ENCODE measurements at regions not wholly inside any gene's neighbourhood (a gene's known extent, or its start where the extent isn't known, plus 50 kb on each side); places are given as distances from the start of the nearest gene placed in this dataset.

DNA sequence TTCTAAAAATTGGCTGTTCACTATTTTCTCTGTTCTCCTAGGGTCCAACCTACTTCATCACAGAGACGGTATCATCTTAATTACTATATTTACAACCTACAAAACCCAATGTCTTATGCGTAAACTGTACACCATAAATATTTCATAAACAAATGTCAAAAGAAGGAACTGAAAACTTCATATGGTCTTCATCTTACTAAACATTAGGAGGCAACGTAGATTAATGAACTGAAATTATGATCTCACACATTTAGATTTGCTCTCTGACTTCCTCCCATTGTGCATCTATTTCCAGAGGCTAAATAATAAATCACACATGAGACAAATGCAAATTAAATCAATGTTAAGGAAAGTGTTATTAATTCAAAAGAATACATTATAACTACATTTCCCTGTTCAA lies 1850.6 kb upstream of the SEL1L start:
- no peak for DNase-seq

DNA sequence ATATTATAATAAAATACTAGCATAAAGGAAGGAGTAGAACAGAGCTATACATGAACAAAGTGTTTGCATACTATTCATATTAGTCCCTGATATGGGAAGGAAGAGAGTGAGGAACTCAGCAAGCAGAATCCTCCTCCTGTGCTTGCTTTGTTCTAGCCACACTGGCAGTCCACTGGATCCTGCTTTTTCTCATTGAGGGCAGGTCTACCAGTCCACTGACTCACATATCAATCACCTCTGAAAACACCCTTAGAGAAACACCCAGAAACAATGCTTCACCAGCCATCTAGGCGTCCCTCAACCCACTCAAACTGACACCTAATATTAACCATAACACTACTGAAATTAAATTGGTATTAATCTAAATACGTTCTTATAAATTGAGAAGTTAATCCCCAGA lies 1861.7 kb upstream of the SEL1L start:
- no peak for DNase-seq

DNA sequence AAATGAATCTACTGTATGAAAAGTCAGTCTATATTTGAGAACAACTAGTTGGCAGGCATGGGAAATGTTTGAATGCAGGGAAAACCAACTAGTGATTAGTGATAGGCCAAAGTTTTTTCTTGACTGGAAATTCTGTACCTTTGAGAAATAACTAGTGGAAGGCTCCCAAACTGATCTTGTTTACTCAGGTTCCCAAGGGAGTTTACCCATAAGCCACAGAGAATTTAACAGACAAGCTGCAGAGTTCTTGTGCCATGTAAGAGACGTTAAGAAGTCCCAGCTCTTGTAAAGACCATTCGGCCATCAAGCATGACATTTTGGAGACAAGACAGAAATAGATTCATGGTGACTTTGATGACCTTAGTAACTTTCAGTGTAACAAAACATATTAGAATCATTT lies 1882.8 kb upstream of the SEL1L start:
- no peak for DNase-seq

DNA sequence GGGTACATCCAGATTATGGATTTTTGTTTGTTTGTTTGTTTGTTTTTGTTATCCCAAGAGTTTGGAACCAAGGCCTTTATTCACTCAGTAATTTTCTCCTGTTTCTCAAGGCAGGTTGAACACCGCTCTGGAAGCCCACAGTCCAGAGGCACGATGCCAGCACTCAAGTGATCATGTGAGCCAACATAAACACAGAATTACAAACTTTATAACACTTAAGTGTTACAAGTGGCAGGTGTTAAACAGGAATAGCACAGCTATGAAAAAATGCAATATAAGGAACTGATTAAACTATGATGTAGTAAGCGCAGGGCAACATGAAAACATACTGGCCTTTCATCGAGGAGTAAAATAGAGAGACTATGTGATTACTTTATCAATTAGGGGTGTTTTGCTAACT lies 1885.8 kb upstream of the SEL1L start:
- DNase-seq, result peak; percentile 89

GRCh38 chr14:83421711-83422110 lies 1888.1 kb upstream of the SEL1L start:
- no peak for DNase-seq

- DNase-seq, result no peak
These were observed 1891.5 kb upstream of the SEL1L start for GRCh38 chr14:83425138-83425537.

DNA sequence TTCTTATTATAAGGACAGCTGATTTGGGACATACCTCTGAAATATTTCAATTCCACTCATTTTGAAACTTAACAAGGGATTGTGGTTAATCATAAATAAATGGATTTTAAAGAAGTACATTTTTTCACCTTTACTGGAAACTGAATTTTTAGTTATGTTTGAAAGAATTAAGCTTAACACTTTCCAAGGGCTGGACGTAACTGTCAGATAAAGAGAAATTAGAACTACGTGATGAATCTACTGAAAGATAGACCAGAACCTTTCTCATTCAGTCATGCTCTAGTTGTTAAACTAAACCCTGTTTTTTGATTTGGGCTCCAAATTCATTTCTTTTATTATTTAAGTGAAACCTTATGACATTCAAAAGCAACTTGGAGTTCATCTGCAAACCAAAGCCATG lies 1892.1 kb upstream of the SEL1L start:
- no peak for DNase-seq

DNA sequence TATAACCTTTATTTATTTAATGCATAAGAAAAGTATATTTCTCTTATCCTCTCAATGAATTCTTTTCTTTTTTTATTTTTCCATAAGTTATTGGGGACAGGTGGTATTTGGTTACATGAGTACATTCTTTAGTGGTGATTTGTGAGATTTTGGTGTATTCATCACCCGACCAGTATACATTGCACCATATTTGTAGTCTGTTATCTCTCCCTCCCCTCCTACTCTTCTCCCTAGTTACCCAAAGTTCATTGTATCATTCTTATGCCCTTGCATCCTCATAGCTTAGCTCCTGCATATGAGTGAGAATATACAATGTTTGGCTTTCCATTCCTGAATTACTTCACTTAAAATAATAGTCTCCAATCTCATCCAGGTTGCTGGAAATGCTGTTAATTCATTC lies 1900.0 kb upstream of the SEL1L start:
- DNase-seq, result no peak

DNA sequence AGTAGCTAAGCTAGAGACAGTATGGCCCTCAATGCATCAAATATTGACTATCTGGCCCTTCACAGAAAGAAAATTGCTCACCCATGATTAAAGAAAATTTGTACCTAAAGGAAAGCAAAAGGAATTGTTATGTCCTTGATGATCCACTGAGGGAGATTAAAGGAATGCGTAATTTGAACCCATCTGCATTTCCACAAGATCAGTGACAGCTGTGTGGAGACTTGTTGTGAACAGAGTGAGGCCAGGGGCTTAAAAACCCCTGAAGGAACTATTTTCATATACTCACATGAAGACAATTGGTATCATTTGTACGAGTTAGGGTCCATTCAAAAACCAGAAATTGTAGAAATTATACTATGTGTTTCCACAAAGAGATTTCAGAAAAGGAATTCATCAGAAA lies 1908.1 kb upstream of the SEL1L start:
- DNase-seq, result no peak

GRCh38 chr14:83455561-83455960 lies 1921.9 kb upstream of the SEL1L start:
- no peak for DNase-seq

GRCh38 chr14:83461521-83461920 lies 1927.9 kb upstream of the SEL1L start:
- no peak for DNase-seq

GRCh38 chr14:83462759-83463158 lies 1929.1 kb upstream of the SEL1L start:
- no peak for DNase-seq

GRCh38 chr14:83463500-83464098 lies 1929.9 kb upstream of the SEL1L start:
- peak; percentile 5 for DNase-seq

- no peak for DNase-seq
These were observed 1934.2 kb upstream of the SEL1L start for GRCh38 chr14:83467811-83468210.

DNA sequence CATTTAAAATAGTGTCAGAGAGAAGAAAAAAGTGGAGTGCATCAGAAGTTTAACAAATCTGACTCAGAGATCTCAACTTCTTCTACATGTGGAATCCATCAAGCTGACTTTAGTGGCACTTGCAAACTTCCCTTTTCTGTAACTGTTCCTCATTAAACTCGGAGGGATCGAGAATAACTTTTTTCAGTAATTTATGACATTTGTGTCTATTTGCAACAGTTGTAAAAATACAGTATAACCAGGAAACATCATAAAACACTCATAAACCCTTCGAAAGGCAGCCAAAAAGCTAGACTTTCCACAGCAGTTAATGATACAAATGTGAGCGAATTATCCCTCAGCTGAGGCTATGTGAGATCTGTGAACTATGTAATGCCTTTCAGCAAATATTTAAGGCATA lies 1936.8 kb upstream of the SEL1L start:
- DNase-seq, result no peak

DNA sequence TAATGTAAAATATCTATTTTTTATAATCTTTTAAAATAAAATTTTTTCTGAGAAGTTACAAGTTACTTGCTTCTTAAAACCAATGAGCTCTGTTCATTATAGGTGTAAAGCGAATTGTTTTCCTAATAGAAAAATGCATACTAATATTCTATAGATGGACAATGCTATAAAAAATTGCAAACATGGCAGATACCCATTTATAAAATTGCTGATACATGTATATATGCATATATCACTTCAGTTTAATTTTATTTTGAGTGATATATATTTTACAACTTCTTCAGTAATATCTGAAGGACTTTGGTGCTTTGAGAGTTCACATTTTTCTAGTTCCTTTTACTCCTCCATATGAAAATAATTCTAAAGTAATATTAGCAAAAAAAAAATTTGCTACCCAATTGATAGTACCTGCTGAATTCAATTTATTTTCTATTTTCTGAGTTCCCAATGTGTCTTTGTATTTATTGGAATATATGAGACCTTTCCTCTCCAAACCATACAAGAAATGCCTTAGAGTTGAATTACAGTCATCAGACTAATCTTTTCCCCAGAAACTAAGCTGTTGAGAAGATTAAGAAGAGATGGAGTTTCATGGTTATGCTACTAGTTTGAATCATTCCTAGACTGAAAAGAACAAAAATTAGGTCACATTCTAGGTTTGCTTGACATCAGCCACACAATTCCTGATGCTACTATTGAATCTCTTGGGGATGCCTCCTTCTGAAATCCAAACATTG lies 1937.5 kb upstream of the SEL1L start:
- no peak for DNase-seq

- DNase-seq, result no peak
These were observed 1940.0 kb upstream of the SEL1L start for GRCh38 chr14:83473416-83474235.

DNA sequence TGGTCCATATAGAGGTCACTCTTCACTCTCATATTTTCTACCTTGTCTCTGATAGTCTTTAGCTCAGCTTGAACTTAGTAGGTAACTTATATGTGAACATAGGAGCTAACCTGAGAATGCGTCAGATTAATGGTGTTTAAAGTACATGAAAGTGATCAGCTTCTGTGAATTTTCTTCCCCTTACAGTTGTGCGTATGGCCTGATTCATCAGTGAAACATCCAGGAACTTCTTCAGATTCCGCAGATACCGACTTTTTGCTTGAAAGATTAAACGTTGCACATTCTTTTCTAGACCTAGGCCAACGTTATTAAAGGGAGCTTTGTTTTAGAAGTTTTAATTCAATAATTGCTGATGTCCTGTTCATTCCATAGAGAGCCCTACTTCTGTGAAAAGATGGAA lies 1945.1 kb upstream of the SEL1L start:
- no peak for DNase-seq

- DNase-seq, result no peak
These were observed 1949.4 kb upstream of the SEL1L start for GRCh38 chr14:83483063-83483462.

GRCh38 chr14:83485591-83485990 lies 1951.9 kb upstream of the SEL1L start:
- DNase-seq, result no peak

DNA sequence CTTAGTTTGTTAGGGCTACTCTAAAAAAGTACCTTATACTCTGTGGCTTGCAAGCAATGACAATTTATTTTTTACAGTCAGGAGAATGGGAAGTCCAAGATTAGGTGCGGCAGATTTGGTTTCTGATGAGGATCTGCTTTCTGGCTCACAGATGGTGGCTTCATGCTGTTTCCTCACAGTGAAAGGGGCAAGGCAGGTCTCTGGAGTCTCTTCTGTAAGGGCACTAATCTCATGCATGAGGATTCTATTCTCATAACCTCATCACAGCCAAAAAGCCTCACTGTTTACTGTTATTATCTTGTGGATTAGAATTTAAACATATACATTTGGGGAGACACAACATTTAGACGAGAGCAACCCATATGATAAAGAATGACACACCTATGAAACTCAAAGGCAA lies 1957.4 kb upstream of the SEL1L start:
- no peak for DNase-seq

GRCh38 chr14:83520837-83521236 lies 1987.2 kb upstream of the SEL1L start:
- DNase-seq, result no peak

- no peak for DNase-seq
These were observed 1995.9 kb upstream of the SEL1L start for GRCh38 chr14:83529531-83529930.

DNA sequence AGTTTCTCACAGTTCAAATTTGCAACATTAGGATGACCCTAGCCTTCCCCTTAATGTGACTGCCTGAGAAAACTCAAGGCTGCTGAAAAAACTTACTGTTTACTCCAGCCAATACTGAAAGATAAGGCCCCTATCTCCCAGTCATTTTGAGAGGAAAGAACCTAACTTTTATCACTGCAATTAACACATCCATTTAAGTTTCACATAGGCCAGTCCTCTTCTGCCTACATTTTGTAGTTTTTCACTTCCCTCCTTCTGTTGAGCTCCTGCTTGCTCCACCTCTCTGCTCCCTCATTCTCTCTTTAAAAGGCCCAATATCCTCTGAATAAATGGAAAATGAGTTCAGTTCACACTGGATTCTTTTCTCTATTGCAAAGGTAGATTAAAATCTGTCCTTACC lies 1996.2 kb upstream of the FLRT2 start:
- no peak for DNase-seq

Measured in NCI-H510A treated with DMSO at 0.1 percent for 48 hours (cell line).